ENCODE measurements at regions not wholly inside any gene's neighbourhood (a gene's known extent, or its start where the extent isn't known, plus 50 kb on each side); places are given as distances from the start of the nearest gene placed in this dataset.

DNA sequence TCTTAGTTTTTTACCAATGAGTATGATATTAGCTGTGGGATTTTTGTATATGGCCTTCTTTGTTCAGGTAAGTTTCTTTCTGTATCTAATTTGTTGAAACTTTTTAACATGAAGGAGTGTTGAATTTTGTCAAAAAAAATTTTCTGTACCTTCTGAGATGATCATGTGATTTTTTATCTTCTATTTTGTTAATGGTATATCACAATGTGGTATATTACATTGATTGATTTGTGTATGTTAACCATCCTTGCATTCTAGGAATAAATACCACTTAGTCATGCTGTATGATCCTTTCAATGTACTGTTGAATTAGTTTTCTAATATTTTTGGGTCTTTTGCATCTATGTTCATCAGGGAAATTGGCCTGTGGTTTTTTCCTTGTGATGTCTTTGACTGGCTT lies 92.5 kb upstream of the MNS1 start:
- TF ChIP-seq, protein P1, sequence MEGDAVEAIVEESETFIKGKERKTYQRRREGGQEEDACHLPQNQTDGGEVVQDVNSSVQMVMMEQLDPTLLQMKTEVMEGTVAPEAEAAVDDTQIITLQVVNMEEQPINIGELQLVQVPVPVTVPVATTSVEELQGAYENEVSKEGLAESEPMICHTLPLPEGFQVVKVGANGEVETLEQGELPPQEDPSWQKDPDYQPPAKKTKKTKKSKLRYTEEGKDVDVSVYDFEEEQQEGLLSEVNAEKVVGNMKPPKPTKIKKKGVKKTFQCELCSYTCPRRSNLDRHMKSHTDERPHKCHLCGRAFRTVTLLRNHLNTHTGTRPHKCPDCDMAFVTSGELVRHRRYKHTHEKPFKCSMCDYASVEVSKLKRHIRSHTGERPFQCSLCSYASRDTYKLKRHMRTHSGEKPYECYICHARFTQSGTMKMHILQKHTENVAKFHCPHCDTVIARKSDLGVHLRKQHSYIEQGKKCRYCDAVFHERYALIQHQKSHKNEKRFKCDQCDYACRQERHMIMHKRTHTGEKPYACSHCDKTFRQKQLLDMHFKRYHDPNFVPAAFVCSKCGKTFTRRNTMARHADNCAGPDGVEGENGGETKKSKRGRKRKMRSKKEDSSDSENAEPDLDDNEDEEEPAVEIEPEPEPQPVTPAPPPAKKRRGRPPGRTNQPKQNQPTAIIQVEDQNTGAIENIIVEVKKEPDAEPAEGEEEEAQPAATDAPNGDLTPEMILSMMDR (IDR thresholded peaks at IDR 0.05; ENCODE audit: insufficient read depth, low read length), result no peak
- TF ChIP-seq, protein P2, sequence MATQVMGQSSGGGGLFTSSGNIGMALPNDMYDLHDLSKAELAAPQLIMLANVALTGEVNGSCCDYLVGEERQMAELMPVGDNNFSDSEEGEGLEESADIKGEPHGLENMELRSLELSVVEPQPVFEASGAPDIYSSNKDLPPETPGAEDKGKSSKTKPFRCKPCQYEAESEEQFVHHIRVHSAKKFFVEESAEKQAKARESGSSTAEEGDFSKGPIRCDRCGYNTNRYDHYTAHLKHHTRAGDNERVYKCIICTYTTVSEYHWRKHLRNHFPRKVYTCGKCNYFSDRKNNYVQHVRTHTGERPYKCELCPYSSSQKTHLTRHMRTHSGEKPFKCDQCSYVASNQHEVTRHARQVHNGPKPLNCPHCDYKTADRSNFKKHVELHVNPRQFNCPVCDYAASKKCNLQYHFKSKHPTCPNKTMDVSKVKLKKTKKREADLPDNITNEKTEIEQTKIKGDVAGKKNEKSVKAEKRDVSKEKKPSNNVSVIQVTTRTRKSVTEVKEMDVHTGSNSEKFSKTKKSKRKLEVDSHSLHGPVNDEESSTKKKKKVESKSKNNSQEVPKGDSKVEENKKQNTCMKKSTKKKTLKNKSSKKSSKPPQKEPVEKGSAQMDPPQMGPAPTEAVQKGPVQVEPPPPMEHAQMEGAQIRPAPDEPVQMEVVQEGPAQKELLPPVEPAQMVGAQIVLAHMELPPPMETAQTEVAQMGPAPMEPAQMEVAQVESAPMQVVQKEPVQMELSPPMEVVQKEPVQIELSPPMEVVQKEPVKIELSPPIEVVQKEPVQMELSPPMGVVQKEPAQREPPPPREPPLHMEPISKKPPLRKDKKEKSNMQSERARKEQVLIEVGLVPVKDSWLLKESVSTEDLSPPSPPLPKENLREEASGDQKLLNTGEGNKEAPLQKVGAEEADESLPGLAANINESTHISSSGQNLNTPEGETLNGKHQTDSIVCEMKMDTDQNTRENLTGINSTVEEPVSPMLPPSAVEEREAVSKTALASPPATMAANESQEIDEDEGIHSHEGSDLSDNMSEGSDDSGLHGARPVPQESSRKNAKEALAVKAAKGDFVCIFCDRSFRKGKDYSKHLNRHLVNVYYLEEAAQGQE (IDR thresholded peaks at IDR 0.05; ENCODE audit: insufficient replicate concordance, low read depth), result no peak
